Bronchial epithelial cell (primary cell): ENCODE measurements at regions not wholly inside any gene's neighbourhood (a gene's known extent, or its start where the extent isn't known, plus 50 kb on each side); places are given as distances from the start of the nearest gene placed in this dataset.

Source experiments
- DNase-seq: peaks from one replicate; pipeline ENCODE4 v3.0.0-alpha.2; 2010; ENCODE audit warnings: low read depth
- FAIRE-seq: peaks from 2 replicates; lab custom pipeline; 2011; peaks lifted over from hg19 to GRCh38; lab: Jason Lieb, UNC
- H3K27me3 ChIP-seq: 2 replicates; pipeline ENCODE4 v1.5.1; 2011; ENCODE audit warnings: low read length; ENCODE audit not compliant: control insufficient read depth, insufficient read depth
- H3K36me3 ChIP-seq: 2 replicates; pipeline ENCODE4 v1.5.1; 2011; ENCODE audit warnings: low read length; ENCODE audit not compliant: control insufficient read depth, insufficient read depth
- H3K4me3 ChIP-seq: 2 replicates; pipeline ENCODE4 v1.5.1; 2011; ENCODE audit warnings: mild to moderate bottlenecking, low read depth, low read length, control low read depth
- CTCF ChIP-seq: IDR thresholded peaks from 2 replicates; pipeline ENCODE4 v1.5.1; 2011; ENCODE audit warnings: mild to moderate bottlenecking, moderate library complexity, low read length, control low read depth, inconsistent platforms; ENCODE audit not compliant: insufficient read depth, severe bottlenecking

- no peak overlapping the region for H3K4me3 ChIP-seq
- FAIRE-seq, result no peak
- TF ChIP-seq CTCF, result no peak
Measured at GRCh38 chr4:122047456-122048425, 95.9 kb upstream of the TRPC3 start.

GRCh38 chr4:122046255-122046654 lies 94.4 kb upstream of the TRPC3 start:
- no peak overlapping the region for H3K4me3 ChIP-seq
- no peak for FAIRE-seq
- no peak for DNase-seq
- TF ChIP-seq CTCF, result no peak
- H3K27me3 ChIP-seq, result no peaks in the 10 kb centered on the region
- no peaks in the 10 kb centered on the region for H3K36me3 ChIP-seq

More at GRCh38 chr4:122047456-122048425, 95.9 kb upstream of the TRPC3 start:
- Histone ChIP-seq H3K36me3 (no peaks in the 10 kb centered on the region), H3K27me3 (no peaks in the 10 kb centered on the region)
- no peak for DNase-seq

- DNase-seq (peak; percentile 95), FAIRE-seq (no peak)
- Histone ChIP-seq H3K27me3 (no peaks in the 10 kb centered on the region), H3K36me3 (no peaks in the 10 kb centered on the region), H3K4me3 (no peak overlapping the region)
- TF ChIP-seq CTCF, result no peak
Measured at GRCh38 chr4:122045533-122045932, 93.7 kb upstream of the TRPC3 start.

- no peak for TF ChIP-seq CTCF
- no peak for FAIRE-seq
Measured at GRCh38 chr4:122044501-122044900, 92.6 kb upstream of the TRPC3 start.

GRCh38 chr4:122041312-122041711 lies 89.5 kb upstream of the TRPC3 start:
- Histone ChIP-seq H3K27me3 (no peaks in the 10 kb centered on the region), H3K36me3 (no peaks in the 10 kb centered on the region), H3K4me3 (no peak overlapping the region)
- no peak for FAIRE-seq
- TF ChIP-seq CTCF, result no peak
- DNase-seq, result no peak

More at GRCh38 chr4:122044501-122044900, 92.6 kb upstream of the TRPC3 start:
- DNase-seq, result no peak
- no peak overlapping the region for H3K4me3 ChIP-seq
- no peaks in the 10 kb centered on the region for H3K36me3 ChIP-seq
- no peaks in the 10 kb centered on the region for H3K27me3 ChIP-seq
